Ishikawa (cell line): ENCODE measurements at regions not wholly inside any gene's neighbourhood (a gene's known extent, or its start where the extent isn't known, plus 50 kb on each side); places are given as distances from the start of the nearest gene placed in this dataset.

Source experiments
- CEBPB ChIP-seq: IDR thresholded peaks from 2 replicates; pipeline ENCODE4 v1.6.1; 2012
- EP300 ChIP-seq: IDR thresholded peaks from 2 replicates; pipeline ENCODE4 v1.6.1; 2012; ENCODE audit warnings: borderline replicate concordance
- FOXM1 ChIP-seq: IDR thresholded peaks from 2 replicates; pipeline ENCODE4 v1.6.1; 2012; ENCODE audit warnings: low read depth, borderline replicate concordance
- NFIC ChIP-seq: IDR thresholded peaks from 2 replicates; pipeline ENCODE4 v1.6.1; 2012
- RAD21 ChIP-seq: IDR thresholded peaks from 2 replicates; pipeline ENCODE4 v1.6.1; 2012; ENCODE audit warnings: low read depth
- TAF1 ChIP-seq: IDR thresholded peaks from 2 replicates; pipeline ENCODE4 v1.6.1; 2012; ENCODE audit warnings: low read depth, mild to moderate bottlenecking
- TCF12 ChIP-seq: IDR thresholded peaks from 2 replicates; pipeline ENCODE4 v1.6.1; 2012; ENCODE audit warnings: low read depth
- TF ChIP-seq, protein P1 (sequence below): IDR thresholded peaks from 2 replicates; pipeline ENCODE4 v1.6.1; 2012; ENCODE audit warnings: low read depth, mild to moderate bottlenecking
- TF ChIP-seq, protein P2 (sequence below): IDR thresholded peaks from 2 replicates; pipeline ENCODE4 v1.6.1; 2012

DNA sequence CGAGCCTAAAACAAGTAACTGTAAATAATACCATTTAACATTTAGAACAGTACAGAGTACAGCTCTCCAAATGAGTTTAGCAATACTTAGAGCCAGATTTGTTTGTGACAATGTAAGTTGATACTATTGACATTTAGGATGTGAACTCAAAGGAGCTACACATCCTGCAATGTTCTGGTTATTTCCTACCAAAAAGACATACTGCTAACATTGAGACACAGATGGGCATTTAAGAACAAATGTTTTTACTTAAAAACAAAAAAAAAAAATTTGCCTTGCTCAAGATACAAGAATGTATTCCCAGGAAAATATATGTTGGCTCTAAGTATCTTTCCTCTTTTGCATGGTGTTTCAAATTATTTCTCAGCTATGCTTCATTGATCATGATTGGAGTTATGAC lies 1464.8 kb upstream of the PRMT6 start:
- no peak for TF ChIP-seq TAF1
- no peak for TF ChIP-seq EP300
- TF ChIP-seq TCF12: no peak
- TF ChIP-seq, protein P1, sequence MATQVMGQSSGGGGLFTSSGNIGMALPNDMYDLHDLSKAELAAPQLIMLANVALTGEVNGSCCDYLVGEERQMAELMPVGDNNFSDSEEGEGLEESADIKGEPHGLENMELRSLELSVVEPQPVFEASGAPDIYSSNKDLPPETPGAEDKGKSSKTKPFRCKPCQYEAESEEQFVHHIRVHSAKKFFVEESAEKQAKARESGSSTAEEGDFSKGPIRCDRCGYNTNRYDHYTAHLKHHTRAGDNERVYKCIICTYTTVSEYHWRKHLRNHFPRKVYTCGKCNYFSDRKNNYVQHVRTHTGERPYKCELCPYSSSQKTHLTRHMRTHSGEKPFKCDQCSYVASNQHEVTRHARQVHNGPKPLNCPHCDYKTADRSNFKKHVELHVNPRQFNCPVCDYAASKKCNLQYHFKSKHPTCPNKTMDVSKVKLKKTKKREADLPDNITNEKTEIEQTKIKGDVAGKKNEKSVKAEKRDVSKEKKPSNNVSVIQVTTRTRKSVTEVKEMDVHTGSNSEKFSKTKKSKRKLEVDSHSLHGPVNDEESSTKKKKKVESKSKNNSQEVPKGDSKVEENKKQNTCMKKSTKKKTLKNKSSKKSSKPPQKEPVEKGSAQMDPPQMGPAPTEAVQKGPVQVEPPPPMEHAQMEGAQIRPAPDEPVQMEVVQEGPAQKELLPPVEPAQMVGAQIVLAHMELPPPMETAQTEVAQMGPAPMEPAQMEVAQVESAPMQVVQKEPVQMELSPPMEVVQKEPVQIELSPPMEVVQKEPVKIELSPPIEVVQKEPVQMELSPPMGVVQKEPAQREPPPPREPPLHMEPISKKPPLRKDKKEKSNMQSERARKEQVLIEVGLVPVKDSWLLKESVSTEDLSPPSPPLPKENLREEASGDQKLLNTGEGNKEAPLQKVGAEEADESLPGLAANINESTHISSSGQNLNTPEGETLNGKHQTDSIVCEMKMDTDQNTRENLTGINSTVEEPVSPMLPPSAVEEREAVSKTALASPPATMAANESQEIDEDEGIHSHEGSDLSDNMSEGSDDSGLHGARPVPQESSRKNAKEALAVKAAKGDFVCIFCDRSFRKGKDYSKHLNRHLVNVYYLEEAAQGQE: no peak
- no peak for TF ChIP-seq CEBPB
- no peak for TF ChIP-seq RAD21
- TF ChIP-seq, protein P2, sequence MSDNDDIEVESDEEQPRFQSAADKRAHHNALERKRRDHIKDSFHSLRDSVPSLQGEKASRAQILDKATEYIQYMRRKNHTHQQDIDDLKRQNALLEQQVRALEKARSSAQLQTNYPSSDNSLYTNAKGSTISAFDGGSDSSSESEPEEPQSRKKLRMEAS: no peak
- no peak for TF ChIP-seq FOXM1
- TF ChIP-seq NFIC: no peak
